ENCODE measurements at regions not wholly inside any gene's neighbourhood (a gene's known extent, or its start where the extent isn't known, plus 50 kb on each side); places are given as distances from the start of the nearest gene placed in this dataset.

- H3K27ac ChIP-seq (ENCODE audit: insufficient read depth, low read length), result no peak overlapping the region
- no peaks in the 10 kb centered on the region for H3K36me3 ChIP-seq (ENCODE audit: control insufficient read depth, insufficient read depth, low read length)
- no peaks in the 10 kb centered on the region for H3K79me2 ChIP-seq (ENCODE audit: control insufficient read depth, insufficient read depth, low read length)
- H3K27me3 ChIP-seq (ENCODE audit: control insufficient read depth, insufficient read depth, low read length), result no peaks in the 10 kb centered on the region
- H3K9me3 ChIP-seq (ENCODE audit: control insufficient read depth, insufficient read depth, low read depth, low read length), result no peaks in the 10 kb centered on the region
- H3K4me3 ChIP-seq (replicated peaks in 1 of 4; ENCODE audit: control extremely low read depth in 1 of 4, insufficient read depth in 1 of 4, low read depth in 3 of 4, low read length in 4 of 4), result no peak overlapping the region
- H4K20me1 ChIP-seq (ENCODE audit: control insufficient read depth, extremely low read depth, insufficient read depth, low read length), result no peaks in the 10 kb centered on the region
- no peaks in the 10 kb centered on the region for H3K4me1 ChIP-seq (ENCODE audit: control insufficient read depth, extremely low read depth, insufficient read depth, low read length)
- H3K4me2 ChIP-seq (ENCODE audit: extremely low read depth, insufficient read depth, low read length), result no peak overlapping the region
- TF ChIP-seq EZH2 (IDR thresholded peaks at IDR 0.05; ENCODE audit: low read length, missing control alignments) (no peak), CTCF (conservative IDR thresholded peaks at IDR 0.05 in 1 of 2, IDR thresholded peaks at IDR 0.05 in 1 of 2; ENCODE audit: low read depth in 1 of 2, low read length in 2 of 2) (no peak)
- no peak overlapping the region for H2AFZ ChIP-seq (ENCODE audit: low read length)
- DNase-seq (ENCODE audit: low read depth in 2 of 2), result no peak
- H3K9ac ChIP-seq (ENCODE audit: insufficient read depth, low read length), result no peak overlapping the region
Measured at GRCh38 chr7:25979605-25980004, 172.4 kb upstream of the NFE2L3 start.

- no peak overlapping the region for H3K9ac ChIP-seq (ENCODE audit: insufficient read depth, low read length)
- no peaks in the 10 kb centered on the region for H3K27me3 ChIP-seq (ENCODE audit: control insufficient read depth, insufficient read depth, low read length)
- no peak for TF ChIP-seq CTCF (conservative IDR thresholded peaks at IDR 0.05 in 1 of 2, IDR thresholded peaks at IDR 0.05 in 1 of 2; ENCODE audit: low read depth in 1 of 2, low read length in 2 of 2)
- TF ChIP-seq EZH2 (IDR thresholded peaks at IDR 0.05; ENCODE audit: low read length, missing control alignments), result no peak
- H3K4me1 ChIP-seq (ENCODE audit: control insufficient read depth, extremely low read depth, insufficient read depth, low read length), result no peaks in the 10 kb centered on the region
- no peak overlapping the region for H2AFZ ChIP-seq (ENCODE audit: low read length)
- H3K4me3 ChIP-seq (replicated peaks in 1 of 4; ENCODE audit: control extremely low read depth in 1 of 4, insufficient read depth in 1 of 4, low read depth in 3 of 4, low read length in 4 of 4), result no peak overlapping the region
- no peak overlapping the region for H3K27ac ChIP-seq (ENCODE audit: insufficient read depth, low read length)
- no peaks in the 10 kb centered on the region for H3K36me3 ChIP-seq (ENCODE audit: control insufficient read depth, insufficient read depth, low read length)
- no peaks in the 10 kb centered on the region for H3K9me3 ChIP-seq (ENCODE audit: control insufficient read depth, insufficient read depth, low read depth, low read length)
- H3K4me2 ChIP-seq (ENCODE audit: extremely low read depth, insufficient read depth, low read length), result no peak overlapping the region
- no peaks in the 10 kb centered on the region for H4K20me1 ChIP-seq (ENCODE audit: control insufficient read depth, extremely low read depth, insufficient read depth, low read length)
- no peak for DNase-seq (ENCODE audit: low read depth in 2 of 2)
- no peaks in the 10 kb centered on the region for H3K79me2 ChIP-seq (ENCODE audit: control insufficient read depth, insufficient read depth, low read length)
Measured at GRCh38 chr7:25982684-25983083, 169.3 kb upstream of the NFE2L3 start.

GRCh38 chr7:25985196-25985595 lies 166.8 kb upstream of the NFE2L3 start:
- Histone ChIP-seq H4K20me1 (ENCODE audit: control insufficient read depth, extremely low read depth, insufficient read depth, low read length) (no peaks in the 10 kb centered on the region), H3K27me3 (ENCODE audit: control insufficient read depth, insufficient read depth, low read length) (no peaks in the 10 kb centered on the region), H3K4me2 (ENCODE audit: extremely low read depth, insufficient read depth, low read length) (no peak overlapping the region), H3K9ac (ENCODE audit: insufficient read depth, low read length) (no peak overlapping the region), H3K4me3 (replicated peaks in 1 of 4; ENCODE audit: control extremely low read depth in 1 of 4, insufficient read depth in 1 of 4, low read depth in 3 of 4, low read length in 4 of 4) (no peak overlapping the region), H3K9me3 (ENCODE audit: control insufficient read depth, insufficient read depth, low read depth, low read length) (no peaks in the 10 kb centered on the region), H3K4me1 (ENCODE audit: control insufficient read depth, extremely low read depth, insufficient read depth, low read length) (no peaks in the 10 kb centered on the region), H3K36me3 (ENCODE audit: control insufficient read depth, insufficient read depth, low read length) (no peaks in the 10 kb centered on the region), H3K27ac (ENCODE audit: insufficient read depth, low read length) (no peak overlapping the region), H3K79me2 (ENCODE audit: control insufficient read depth, insufficient read depth, low read length) (no peaks in the 10 kb centered on the region), H2AFZ (ENCODE audit: low read length) (no peak overlapping the region)
- DNase-seq (ENCODE audit: low read depth in 2 of 2), result no peak
- TF ChIP-seq EZH2 (IDR thresholded peaks at IDR 0.05; ENCODE audit: low read length, missing control alignments) (no peak), CTCF (conservative IDR thresholded peaks at IDR 0.05 in 1 of 2, IDR thresholded peaks at IDR 0.05 in 1 of 2; ENCODE audit: low read depth in 1 of 2, low read length in 2 of 2) (no peak)
